Fibroblast of lung (primary cell): ENCODE measurements at regions not wholly inside any gene's neighbourhood (a gene's known extent, or its start where the extent isn't known, plus 50 kb on each side); places are given as distances from the start of the nearest gene placed in this dataset.

ENCODE experiments used
- DNase-seq, 2 donors: peaks; one replicate each; pipeline versions ENCODE4 v3.0.0 to v3.0.0-alpha.2; 2010; ENCODE audit warnings: low read depth in 2 of 2
- H2AFZ ChIP-seq: 2 replicates; pipeline ENCODE4 v1.5.1; 2012; ENCODE audit warnings: low read length, control low read depth, inconsistent platforms
- H3K27ac ChIP-seq: 2 replicates; pipeline ENCODE4 v1.5.1; 2011; ENCODE audit warnings: low read length, control low read depth; ENCODE audit not compliant: insufficient read depth
- H3K27me3 ChIP-seq: 2 replicates; pipeline ENCODE4 v1.5.1; 2011; ENCODE audit warnings: mild to moderate bottlenecking, low read length; ENCODE audit not compliant: control insufficient read depth, insufficient read depth
- H3K36me3 ChIP-seq: 2 replicates; pipeline ENCODE4 v1.5.1; 2011; ENCODE audit warnings: low read length; ENCODE audit not compliant: control insufficient read depth, insufficient read depth
- H3K4me1 ChIP-seq: 2 replicates; pipeline ENCODE4 v1.5.1; 2011; ENCODE audit warnings: low read length; ENCODE audit not compliant: control insufficient read depth, insufficient read depth; ENCODE audit errors: extremely low read depth
- H3K4me2 ChIP-seq: 2 replicates; pipeline ENCODE4 v1.5.1; 2011; ENCODE audit warnings: low read length, control low read depth; ENCODE audit not compliant: insufficient read depth; ENCODE audit errors: extremely low read depth
- H3K4me3 ChIP-seq, 4 experiments: fragments of 200-600 bp in 1 of 4; sonication (generic) in 1 of 4; replicated peaks in 1 of 4; 2 replicates each; pipeline ENCODE4 v1.5.1; 2011 to 2016; ENCODE audit warnings: low read length in 4 of 4, low read depth in 3 of 4, mild to moderate bottlenecking in 3 of 4, control low read depth in 2 of 4, inconsistent platforms in 1 of 4, mixed read lengths in 1 of 4; ENCODE audit not compliant: insufficient read depth in 1 of 4; ENCODE audit errors: control extremely low read depth in 1 of 4
- H3K79me2 ChIP-seq: 2 replicates; pipeline ENCODE4 v1.5.1; 2012; ENCODE audit warnings: mild to moderate bottlenecking, low read length, inconsistent platforms; ENCODE audit not compliant: control insufficient read depth, insufficient read depth
- H3K9ac ChIP-seq: 2 replicates; pipeline ENCODE4 v1.5.1; 2011; ENCODE audit warnings: mild to moderate bottlenecking, low read length, control low read depth; ENCODE audit not compliant: insufficient read depth
- H3K9me3 ChIP-seq: 2 replicates; pipeline ENCODE4 v1.5.1; 2012; ENCODE audit warnings: low read depth, low read length; ENCODE audit not compliant: control insufficient read depth, insufficient read depth
- H4K20me1 ChIP-seq: 2 replicates; pipeline ENCODE4 v1.5.1; 2011; ENCODE audit warnings: low read length; ENCODE audit not compliant: control insufficient read depth, insufficient read depth; ENCODE audit errors: extremely low read depth
- EZH2 ChIP-seq: IDR thresholded peaks from 2 replicates; pipeline ENCODE4 v1.5.1; 2012; ENCODE audit warnings: low read length, control low read depth, mild to moderate bottlenecking; ENCODE audit errors: missing control alignments
- TF ChIP-seq, protein P1 (sequence below), 2 donors: IDR thresholded peaks in 1 of 2; conservative IDR thresholded peaks in 1 of 2; 1 replicate in 1 of 2; 2 replicates in 1 of 2; pipeline ENCODE4 v1.5.1; 2011 to 2012; ENCODE audit warnings: low read length in 2 of 2, control low read depth in 1 of 2, inconsistent platforms in 1 of 2, low read depth in 1 of 2, mild to moderate bottlenecking in 1 of 2

DNA sequence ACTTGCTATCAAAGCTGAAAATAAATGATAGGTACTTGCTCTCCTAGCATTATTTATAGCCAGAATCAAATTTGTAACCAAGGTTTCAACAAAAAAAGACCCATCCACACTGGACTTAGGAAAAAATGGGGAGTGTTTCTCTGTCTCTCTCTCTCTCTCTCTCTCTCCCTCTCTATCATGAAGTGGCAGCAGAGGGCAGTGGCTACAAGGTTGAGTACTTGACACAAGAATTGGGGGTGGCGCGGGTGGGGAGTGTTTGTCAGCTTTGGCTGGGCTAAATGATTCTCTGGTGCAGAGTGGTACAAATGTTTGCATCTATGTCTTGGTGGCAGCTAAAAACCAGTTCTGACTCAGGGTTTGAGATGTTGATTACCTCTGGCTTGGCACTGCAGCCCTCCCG, 85.0 kb downstream of the RBM43 start:
- no peaks in the 10 kb centered on the region for H3K9me3 ChIP-seq
- no peak overlapping the region for H3K27ac ChIP-seq
- TF ChIP-seq, protein P1, sequence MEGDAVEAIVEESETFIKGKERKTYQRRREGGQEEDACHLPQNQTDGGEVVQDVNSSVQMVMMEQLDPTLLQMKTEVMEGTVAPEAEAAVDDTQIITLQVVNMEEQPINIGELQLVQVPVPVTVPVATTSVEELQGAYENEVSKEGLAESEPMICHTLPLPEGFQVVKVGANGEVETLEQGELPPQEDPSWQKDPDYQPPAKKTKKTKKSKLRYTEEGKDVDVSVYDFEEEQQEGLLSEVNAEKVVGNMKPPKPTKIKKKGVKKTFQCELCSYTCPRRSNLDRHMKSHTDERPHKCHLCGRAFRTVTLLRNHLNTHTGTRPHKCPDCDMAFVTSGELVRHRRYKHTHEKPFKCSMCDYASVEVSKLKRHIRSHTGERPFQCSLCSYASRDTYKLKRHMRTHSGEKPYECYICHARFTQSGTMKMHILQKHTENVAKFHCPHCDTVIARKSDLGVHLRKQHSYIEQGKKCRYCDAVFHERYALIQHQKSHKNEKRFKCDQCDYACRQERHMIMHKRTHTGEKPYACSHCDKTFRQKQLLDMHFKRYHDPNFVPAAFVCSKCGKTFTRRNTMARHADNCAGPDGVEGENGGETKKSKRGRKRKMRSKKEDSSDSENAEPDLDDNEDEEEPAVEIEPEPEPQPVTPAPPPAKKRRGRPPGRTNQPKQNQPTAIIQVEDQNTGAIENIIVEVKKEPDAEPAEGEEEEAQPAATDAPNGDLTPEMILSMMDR (conservative IDR thresholded peaks at IDR 0.05 in 1 of 2, IDR thresholded peaks at IDR 0.05 in 1 of 2; ENCODE audit: low read depth in 1 of 2, low read length in 2 of 2) = no peak
- TF ChIP-seq EZH2 = no peak
- no peaks in the 10 kb centered on the region for H3K79me2 ChIP-seq
- H3K27me3 ChIP-seq = peaks cover 7% of the 10 kb centered on the region
- no peaks in the 10 kb centered on the region for H4K20me1 ChIP-seq
- no peaks in the 10 kb centered on the region for H3K36me3 ChIP-seq
- no peak overlapping the region for H3K4me3 ChIP-seq
- no peak overlapping the region for H3K4me2 ChIP-seq
- no peak overlapping the region for H2AFZ ChIP-seq
- no peak overlapping the region for H3K9ac ChIP-seq
- no peaks in the 10 kb centered on the region for H3K4me1 ChIP-seq
- no peak for DNase-seq

DNA sequence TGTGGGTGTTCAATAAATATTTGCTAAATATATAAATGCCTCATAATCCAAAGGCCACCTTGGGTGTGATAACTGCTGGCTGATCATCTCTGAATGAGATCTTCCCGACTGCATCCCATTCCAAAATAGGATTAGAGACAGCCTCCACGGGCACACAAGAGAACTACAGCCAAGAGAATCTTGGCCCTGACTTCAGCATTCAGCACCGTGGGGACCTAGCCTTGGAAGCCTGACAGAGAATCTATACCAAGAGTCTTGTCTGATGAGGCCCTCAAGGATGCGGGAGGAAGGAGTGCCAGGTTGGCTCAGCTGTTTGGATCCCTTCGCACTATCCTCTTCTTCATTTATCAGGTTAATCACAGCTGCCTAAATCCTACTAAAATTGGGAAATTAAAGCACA, 85.8 kb downstream of the RBM43 start:
- Histone ChIP-seq H3K27me3 (peaks cover 7% of the 10 kb centered on the region), H3K4me1 (no peaks in the 10 kb centered on the region)

DNA sequence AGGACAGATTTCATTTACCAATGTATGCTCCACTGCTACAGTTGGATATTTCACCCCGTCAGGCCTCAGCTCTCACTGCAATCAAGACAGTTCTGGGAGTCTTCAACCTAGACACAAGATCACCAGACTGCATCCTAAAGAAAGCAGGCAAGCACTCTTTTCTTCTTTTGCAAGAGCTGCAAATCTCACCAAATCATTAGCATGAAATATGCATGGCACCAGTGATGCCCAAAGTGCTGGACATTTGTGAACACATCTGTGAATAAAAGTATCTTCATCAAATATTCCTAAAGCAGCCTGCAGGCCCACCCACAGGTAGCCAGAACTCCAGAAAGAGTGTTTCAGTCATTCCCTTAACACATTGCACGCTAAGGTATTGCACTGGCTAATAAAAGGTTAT, 87.5 kb downstream of the RBM43 start:
- H2AFZ ChIP-seq = no peak overlapping the region
- no peak overlapping the region for H3K4me3 ChIP-seq
- no peaks in the 10 kb centered on the region for H3K9me3 ChIP-seq
- H3K27me3 ChIP-seq = peaks cover 7% of the 10 kb centered on the region
- H4K20me1 ChIP-seq = no peaks in the 10 kb centered on the region
- DNase-seq = no peak
- no peak overlapping the region for H3K4me2 ChIP-seq
- TF ChIP-seq EZH2 = no peak
- TF ChIP-seq, protein P1 (conservative IDR thresholded peaks at IDR 0.05 in 1 of 2, IDR thresholded peaks at IDR 0.05 in 1 of 2; ENCODE audit: low read depth in 1 of 2, low read length in 2 of 2) = no peak
- H3K4me1 ChIP-seq = no peaks in the 10 kb centered on the region
- H3K36me3 ChIP-seq = no peaks in the 10 kb centered on the region
- H3K9ac ChIP-seq = no peak overlapping the region
- H3K79me2 ChIP-seq = no peaks in the 10 kb centered on the region
- H3K27ac ChIP-seq = no peak overlapping the region

More for the DNA sequence above, 85.8 kb downstream of the RBM43 start:
- Histone ChIP-seq H3K79me2 (no peaks in the 10 kb centered on the region), H2AFZ (no peak overlapping the region), H3K36me3 (no peaks in the 10 kb centered on the region), H4K20me1 (no peaks in the 10 kb centered on the region), H3K9me3 (no peaks in the 10 kb centered on the region), H3K27ac (no peak overlapping the region), H3K9ac (no peak overlapping the region), H3K4me3 (no peak overlapping the region), H3K4me2 (no peak overlapping the region)
- no peak for DNase-seq
- no peak for TF ChIP-seq EZH2
- TF ChIP-seq, protein P1 (conservative IDR thresholded peaks at IDR 0.05 in 1 of 2, IDR thresholded peaks at IDR 0.05 in 1 of 2; ENCODE audit: low read depth in 1 of 2, low read length in 2 of 2) = no peak
